GM12892 (cell line): ENCODE measurements at regions not wholly inside any gene's neighbourhood (a gene's known extent, or its start where the extent isn't known, plus 50 kb on each side); places are given as distances from the start of the nearest gene placed in this dataset.

Experiments
- POLR2A ChIP-seq: IDR thresholded peaks from 2 replicates; pipeline ENCODE4 v1.6.1; 2011; ENCODE audit warnings: low read depth, low read length, control low read depth
- POLR2AphosphoS5 ChIP-seq: IDR thresholded peaks from 2 replicates; pipeline ENCODE4 v1.6.1; 2011; ENCODE audit warnings: low read depth, low read length, control low read depth
- TAF1 ChIP-seq: IDR thresholded peaks from 2 replicates; pipeline ENCODE4 v1.6.1; 2011; ENCODE audit warnings: low read depth, mild to moderate bottlenecking, control low read depth, low read length, borderline replicate concordance

GRCh38 chr13:95471960-95472359 lies 80.6 kb upstream of the CLDN10 start:
- TF ChIP-seq POLR2AphosphoS5 (no peak), POLR2A (no peak), TAF1 (no peak)
